ENCODE measurements at regions not wholly inside any gene's neighbourhood (a gene's known extent, or its start where the extent isn't known, plus 50 kb on each side); places are given as distances from the start of the nearest gene placed in this dataset.

DNA sequence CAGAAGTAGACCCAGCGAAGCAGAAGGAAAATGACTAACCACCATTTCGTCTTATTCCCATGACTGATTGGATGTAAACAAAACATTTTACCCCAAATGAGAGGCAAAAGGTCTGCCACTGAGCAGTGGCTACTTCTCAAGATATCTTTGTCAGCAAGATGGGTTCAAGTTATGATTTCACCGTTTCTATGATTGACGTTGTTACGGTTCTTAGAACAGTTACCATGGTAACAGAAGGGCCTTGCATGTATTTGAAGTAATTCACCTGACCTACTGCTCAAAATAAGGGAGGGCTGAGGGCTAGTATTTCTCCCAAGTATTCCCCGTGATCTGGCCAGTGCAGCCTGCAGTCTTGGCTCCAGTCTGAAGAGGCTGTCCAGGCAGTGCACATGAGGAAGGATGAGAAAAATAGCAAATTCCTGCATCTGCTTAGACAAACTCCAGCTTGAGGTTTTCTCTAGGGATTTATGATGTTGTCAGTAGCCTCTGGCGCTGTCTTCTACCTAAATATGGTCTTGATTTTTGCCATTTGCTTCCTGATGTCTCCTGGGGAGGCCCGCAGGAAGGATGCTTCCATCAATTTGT is 372.7 kb downstream of the TMEM38B start:
- Histone ChIP-seq H3K27ac (no peak overlapping the region), H3K4me3 (no peak overlapping the region), H3K9me3 (no peaks in the 10 kb centered on the region), H3K4me1 (no peaks in the 10 kb centered on the region), H3K36me3 (no peaks in the 10 kb centered on the region), H3K27me3 (no peaks in the 10 kb centered on the region)
- no peak for DNase-seq (ENCODE audit: low spot score in 2 of 2)
- no peak for TF ChIP-seq POLR2A (IDR thresholded peaks at IDR 0.05)
- TF ChIP-seq, protein P1, sequence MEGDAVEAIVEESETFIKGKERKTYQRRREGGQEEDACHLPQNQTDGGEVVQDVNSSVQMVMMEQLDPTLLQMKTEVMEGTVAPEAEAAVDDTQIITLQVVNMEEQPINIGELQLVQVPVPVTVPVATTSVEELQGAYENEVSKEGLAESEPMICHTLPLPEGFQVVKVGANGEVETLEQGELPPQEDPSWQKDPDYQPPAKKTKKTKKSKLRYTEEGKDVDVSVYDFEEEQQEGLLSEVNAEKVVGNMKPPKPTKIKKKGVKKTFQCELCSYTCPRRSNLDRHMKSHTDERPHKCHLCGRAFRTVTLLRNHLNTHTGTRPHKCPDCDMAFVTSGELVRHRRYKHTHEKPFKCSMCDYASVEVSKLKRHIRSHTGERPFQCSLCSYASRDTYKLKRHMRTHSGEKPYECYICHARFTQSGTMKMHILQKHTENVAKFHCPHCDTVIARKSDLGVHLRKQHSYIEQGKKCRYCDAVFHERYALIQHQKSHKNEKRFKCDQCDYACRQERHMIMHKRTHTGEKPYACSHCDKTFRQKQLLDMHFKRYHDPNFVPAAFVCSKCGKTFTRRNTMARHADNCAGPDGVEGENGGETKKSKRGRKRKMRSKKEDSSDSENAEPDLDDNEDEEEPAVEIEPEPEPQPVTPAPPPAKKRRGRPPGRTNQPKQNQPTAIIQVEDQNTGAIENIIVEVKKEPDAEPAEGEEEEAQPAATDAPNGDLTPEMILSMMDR (IDR thresholded peaks at IDR 0.05): no peak
- 84 to 89% methylated on average over 8 of the region's 8 CpGs for WGBS, 2 donors

DNA sequence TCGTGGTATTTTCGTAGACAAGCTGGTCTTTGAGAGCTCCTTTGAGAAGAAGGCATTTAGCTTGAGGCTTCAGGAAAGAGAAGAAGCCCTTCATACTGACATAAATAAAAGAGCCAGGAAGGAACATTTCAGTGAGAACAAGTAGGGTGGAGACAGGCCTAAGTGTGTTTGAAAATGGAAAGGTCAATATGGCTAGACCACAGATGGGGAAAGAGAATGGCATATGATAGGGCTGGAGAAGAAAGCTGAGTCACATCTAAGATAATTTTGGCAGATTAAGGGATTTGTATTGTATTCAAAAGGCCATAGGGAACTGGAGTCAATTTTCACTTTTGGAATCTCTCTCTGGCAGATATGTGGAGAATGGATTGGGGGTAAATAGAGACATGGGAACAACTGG is 374.9 kb downstream of the TMEM38B start:
- H3K4me1 ChIP-seq: no peaks in the 10 kb centered on the region
- no peaks in the 10 kb centered on the region for H3K36me3 ChIP-seq
- no peaks in the 10 kb centered on the region for H3K27me3 ChIP-seq
- no peak for DNase-seq (ENCODE audit: low spot score in 2 of 2)
- no peak for TF ChIP-seq EP300 (IDR thresholded peaks at IDR 0.05)
- 74 to 80% methylated on average over 2 of the region's 2 CpGs for WGBS, 2 donors
- no peak overlapping the region for H3K27ac ChIP-seq
- no peaks in the 10 kb centered on the region for H3K9me3 ChIP-seq
- no peak overlapping the region for H3K4me3 ChIP-seq

DNA sequence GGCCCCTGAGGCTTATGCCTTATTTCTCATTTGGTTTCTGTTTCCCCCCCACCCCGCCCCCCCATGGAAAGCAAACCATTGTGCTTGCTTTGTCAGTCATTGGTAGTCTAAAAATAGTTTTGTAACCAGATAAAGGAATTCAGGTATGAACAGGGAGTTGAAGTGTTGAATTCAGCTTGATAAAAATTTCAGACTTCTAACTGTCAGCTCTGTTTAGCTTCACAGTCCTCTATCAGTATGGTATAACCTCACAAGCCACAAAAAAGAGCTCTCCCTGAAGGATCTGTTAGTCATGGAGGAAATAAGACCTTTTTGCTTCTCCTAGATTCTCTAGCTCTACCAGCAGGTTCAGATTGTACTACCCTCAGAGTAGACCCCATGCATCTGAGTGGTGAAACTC is 378.1 kb downstream of the TMEM38B start:
- Histone ChIP-seq H3K36me3 (no peaks in the 10 kb centered on the region), H3K9me3 (no peaks in the 10 kb centered on the region), H3K27ac (no peak overlapping the region), H3K4me3 (no peak overlapping the region), H3K4me1 (peaks cover 0 to 5% (median 0%) of the 10 kb centered on the region in 4 donors), H3K27me3 (no peaks in the 10 kb centered on the region)
- no peak for DNase-seq (ENCODE audit: low spot score in 2 of 2)
- WGBS, 2 donors: 75 to 95% methylated on average over 1 of the region's 1 CpG
- TF ChIP-seq POLR2A (IDR thresholded peaks at IDR 0.05) (no peak), EP300 (IDR thresholded peaks at IDR 0.05) (no peak)
- TF ChIP-seq, protein P1 (IDR thresholded peaks at IDR 0.05): no peak

DNA sequence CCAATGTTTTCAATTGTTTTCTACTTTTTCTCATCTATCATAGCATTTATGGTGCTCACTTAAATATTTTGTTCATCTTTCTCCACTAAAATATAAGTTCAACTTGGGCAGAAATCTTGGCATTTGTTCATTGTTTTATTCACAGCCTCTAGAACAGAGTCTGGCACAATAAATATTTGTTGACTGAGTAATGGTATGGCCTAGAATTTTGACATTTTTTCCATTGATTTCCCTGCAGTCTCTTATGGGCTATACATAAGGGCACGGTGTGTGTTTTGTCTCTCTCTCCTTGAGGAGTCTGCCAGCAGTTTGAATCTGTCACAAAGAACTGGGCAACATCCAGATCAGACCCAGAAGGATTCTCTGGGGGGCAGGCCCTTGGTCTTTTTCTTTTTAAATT is 379.7 kb downstream of the TMEM38B start:
- DNase-seq (ENCODE audit: low spot score in 2 of 2): no peak
- 36 to 52% methylated on average over 1 of the region's 1 CpG for WGBS, 2 donors
- H3K4me3 ChIP-seq: no peak overlapping the region
- TF ChIP-seq POLR2A (IDR thresholded peaks at IDR 0.05) (no peak), EP300 (IDR thresholded peaks at IDR 0.05) (no peak)
- no peaks in the 10 kb centered on the region for H3K27me3 ChIP-seq
- H3K27ac ChIP-seq: no peak overlapping the region
- H3K9me3 ChIP-seq: no peaks in the 10 kb centered on the region
- H3K4me1 ChIP-seq: peaks cover 0 to 5% (median 0%) of the 10 kb centered on the region in 4 donors
- no peaks in the 10 kb centered on the region for H3K36me3 ChIP-seq

DNA sequence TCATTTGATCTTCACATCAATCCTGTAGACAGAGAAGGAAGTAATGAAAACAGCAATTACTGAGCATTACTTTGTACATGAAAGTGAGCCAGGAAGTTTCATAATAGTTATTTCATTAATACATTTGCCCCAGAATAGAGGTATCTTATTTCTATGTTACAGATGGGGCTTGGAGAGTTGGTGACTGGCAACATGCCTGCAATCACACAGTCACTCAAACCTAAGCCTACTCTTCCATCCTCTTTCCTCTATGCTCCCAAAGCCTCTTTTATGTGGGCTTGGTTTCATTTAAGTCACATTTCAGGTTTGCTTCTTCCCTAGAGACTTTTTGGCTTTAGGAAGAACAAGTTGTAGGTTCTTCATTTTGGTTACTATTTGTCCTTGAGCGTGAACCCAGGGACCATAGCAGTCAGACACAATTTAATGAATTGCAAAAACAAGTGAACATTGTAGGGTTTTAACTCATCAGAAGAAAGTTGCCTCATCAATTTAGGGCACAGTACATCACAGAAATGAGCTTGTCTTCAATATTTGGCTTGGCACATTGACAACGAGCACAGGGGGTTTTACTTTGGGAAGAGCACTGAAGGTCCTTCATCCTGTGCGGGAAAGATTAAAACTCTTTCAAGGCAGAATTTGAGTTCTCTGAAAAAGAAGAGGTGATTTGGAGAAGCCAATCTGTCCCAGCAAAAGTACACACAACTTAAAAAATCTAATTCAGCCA is 381.1 kb downstream of the TMEM38B start:
- no peak for DNase-seq (ENCODE audit: low spot score in 2 of 2)
- Histone ChIP-seq H3K27me3 (no peaks in the 10 kb centered on the region), H3K27ac (peak overlapping the region in 1 of 4 donors; percentile 33), H3K36me3 (no peaks in the 10 kb centered on the region), H3K4me3 (no peak overlapping the region), H3K9me3 (no peaks in the 10 kb centered on the region), H3K4me1 (peaks cover 0 to 5% (median 0%) of the 10 kb centered on the region in 4 donors)
- 57 to 62% methylated on average over 3 of the region's 3 CpGs for whole genome bisulfite sequencing, 2 donors
- no peak for TF ChIP-seq EP300 (IDR thresholded peaks at IDR 0.05)

DNA sequence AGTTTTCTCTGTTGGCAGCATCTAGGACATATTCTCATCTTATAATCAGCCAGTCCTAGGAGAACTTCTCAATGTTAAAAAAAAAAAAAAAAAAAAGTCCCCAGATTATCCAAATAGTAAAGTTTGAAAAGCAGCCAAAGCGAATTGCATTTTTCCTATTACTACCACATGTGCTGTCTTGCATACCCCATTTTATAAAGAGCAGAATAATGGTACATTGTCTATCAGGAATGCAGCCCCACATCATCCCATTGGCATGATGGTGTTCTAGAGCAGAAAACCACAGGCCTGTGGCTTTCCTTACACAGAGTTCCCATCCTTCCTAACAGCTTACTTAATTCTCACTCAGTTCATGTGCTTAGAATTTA is 381.6 kb downstream of the TMEM38B start:
- TF ChIP-seq POLR2A (IDR thresholded peaks at IDR 0.05) (no peak), EP300 (IDR thresholded peaks at IDR 0.05) (no peak)
- TF ChIP-seq, protein P1 (IDR thresholded peaks at IDR 0.05): no peak
- Histone ChIP-seq H3K27ac (peak overlapping the region in 1 of 4 donors; percentile 33), H3K4me3 (no peak overlapping the region), H3K9me3 (no peaks in the 10 kb centered on the region), H3K4me1 (peaks cover 0 to 5% (median 0%) of the 10 kb centered on the region in 4 donors), H3K27me3 (no peaks in the 10 kb centered on the region), H3K36me3 (no peaks in the 10 kb centered on the region)
- WGBS, 2 donors: 14 to 24% methylated on average over 1 of the region's 1 CpG
- DNase-seq (ENCODE audit: low spot score in 2 of 2): peak in 1 of 2 donors; percentile 10
